ENCODE measurements at regions not wholly inside any gene's neighbourhood (a gene's known extent, or its start where the extent isn't known, plus 50 kb on each side); places are given as distances from the start of the nearest gene placed in this dataset.

DNA sequence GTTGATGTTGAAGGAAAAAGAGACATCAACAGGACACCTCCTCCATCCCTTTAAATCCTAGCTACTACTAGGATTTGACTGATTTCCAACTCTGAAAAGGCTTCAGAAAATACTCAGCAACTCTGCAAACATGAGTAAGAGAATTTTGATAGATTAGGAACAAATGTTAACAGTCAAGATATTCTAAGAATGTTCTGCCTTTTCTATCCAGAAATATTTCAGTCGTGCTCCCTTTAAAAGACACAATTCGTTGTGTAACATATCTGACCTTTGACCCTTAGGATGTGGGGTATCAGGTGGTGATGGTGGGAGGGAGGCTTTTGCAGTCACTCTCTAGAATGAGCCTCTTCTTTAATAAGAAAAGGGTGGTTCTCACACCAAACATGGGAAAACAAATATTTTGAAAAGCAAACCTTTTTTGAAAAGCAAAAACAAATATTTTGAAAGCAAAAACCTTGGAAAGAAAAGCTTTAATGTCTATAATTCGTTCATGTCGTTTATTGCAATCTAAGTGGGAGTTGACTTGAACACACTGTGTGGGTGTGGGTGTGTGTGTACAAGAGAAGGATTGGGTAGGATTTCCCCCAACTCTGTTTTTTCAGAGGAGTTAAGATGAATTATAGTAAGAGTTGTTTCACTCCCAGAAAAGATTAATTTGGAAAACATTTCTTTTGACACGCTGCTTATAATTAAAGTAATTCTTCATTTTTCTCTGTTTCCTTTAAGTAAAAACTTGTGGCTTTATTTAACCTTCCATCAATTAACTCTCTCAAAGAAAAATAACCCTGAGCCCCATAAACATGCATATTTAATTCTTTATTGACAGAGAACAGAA lies 152.8 kb downstream of the TMEM167A start:
- no peaks in the 10 kb centered on the region for H3K27me3 ChIP-seq (ENCODE audit: control insufficient read depth in 3 of 3, insufficient read depth in 3 of 3, low read length in 3 of 3)
- no peak overlapping the region for H3K9ac ChIP-seq (ENCODE audit: low read depth in 1 of 3, low read length in 3 of 3)
- no peaks in the 10 kb centered on the region for H3K9me3 ChIP-seq (ENCODE audit: control insufficient read depth in 3 of 3, low read length in 3 of 3)
- H3K27ac ChIP-seq (ENCODE audit: low read depth, low read length): no peak overlapping the region
- no peaks in the 10 kb centered on the region for H3K4me1 ChIP-seq (ENCODE audit: control insufficient read depth in 3 of 3, insufficient read depth in 3 of 3, low read length in 3 of 3)
- H3K4me3 ChIP-seq (ENCODE audit: low read length in 3 of 3): no peak overlapping the region
- H3K36me3 ChIP-seq (ENCODE audit: control insufficient read depth in 3 of 3, insufficient read depth in 3 of 3, low read length in 3 of 3): no peaks in the 10 kb centered on the region

DNA sequence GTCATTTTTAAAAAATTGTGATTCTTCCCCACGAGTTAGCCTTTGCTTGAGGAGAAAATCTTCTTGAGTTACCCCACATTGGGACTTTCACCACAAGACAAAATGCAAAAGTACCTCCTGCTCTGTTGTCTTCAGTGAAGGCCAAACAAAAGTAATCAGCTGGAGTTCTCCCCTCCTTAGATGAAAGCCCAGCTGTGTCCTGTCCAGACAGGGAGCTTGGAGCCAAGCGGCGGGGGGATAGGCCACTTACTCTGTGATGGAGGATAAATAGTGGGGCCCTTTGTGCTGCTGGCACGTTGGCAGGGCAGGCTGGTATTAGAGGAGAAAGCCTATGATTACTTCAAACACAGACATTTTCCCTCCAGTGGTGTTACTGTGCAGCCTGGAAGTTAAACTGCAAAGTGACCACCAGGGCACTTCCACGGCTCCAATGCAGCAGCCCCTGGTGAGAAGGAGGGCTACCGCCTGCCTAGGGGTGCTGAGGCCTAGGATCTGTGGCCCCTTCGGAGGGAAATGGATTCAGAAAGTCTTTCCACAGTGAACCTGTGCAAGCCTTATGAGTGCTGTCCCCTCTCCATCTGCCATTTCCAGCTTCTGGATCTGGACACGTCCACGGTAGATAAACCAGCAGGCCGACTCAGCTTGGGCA lies 155.0 kb downstream of the TMEM167A start:
- Histone ChIP-seq H3K4me1 (ENCODE audit: control insufficient read depth in 3 of 3, insufficient read depth in 3 of 3, low read length in 3 of 3) (no peaks in the 10 kb centered on the region), H3K9ac (ENCODE audit: low read depth in 1 of 3, low read length in 3 of 3) (no peak overlapping the region), H3K36me3 (ENCODE audit: control insufficient read depth in 3 of 3, insufficient read depth in 3 of 3, low read length in 3 of 3) (no peaks in the 10 kb centered on the region), H3K27ac (ENCODE audit: low read depth, low read length) (no peak overlapping the region), H3K4me3 (ENCODE audit: low read length in 3 of 3) (no peak overlapping the region), H3K27me3 (ENCODE audit: control insufficient read depth in 3 of 3, insufficient read depth in 3 of 3, low read length in 3 of 3) (no peaks in the 10 kb centered on the region), H3K9me3 (ENCODE audit: control insufficient read depth in 3 of 3, low read length in 3 of 3) (no peaks in the 10 kb centered on the region)

DNA sequence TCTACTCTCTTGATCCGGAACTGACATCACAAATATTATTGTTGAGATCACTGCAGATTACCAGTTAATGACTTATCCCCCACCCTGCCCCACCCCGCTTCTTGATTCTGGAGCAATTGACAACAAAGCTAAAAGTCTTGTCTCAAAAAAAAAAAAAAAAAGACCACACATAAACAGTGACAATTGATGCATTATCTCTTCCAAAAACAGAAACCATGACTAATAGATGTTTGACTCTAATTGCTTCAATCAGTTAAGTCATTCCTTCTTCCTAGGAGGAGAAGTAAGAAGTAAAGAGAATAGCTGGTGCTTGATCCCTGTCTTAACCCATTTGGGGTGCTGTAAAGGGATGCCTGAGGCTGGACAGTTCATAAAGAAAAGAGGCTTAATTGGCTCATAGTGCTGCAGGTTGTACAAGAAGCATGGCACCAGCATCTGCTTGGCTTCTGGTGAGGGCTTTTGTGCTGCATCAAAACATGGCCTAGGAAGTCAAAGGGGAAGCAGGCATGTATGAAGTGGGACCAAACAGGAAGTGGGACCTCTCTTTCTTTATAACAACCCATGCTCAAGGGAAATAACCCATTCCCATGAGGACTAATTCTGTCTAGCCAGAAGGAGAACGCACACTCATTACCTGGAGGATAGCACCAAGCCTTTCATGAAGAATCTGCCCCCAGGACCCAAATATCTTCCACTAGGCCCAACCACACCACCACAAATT lies 158.7 kb downstream of the TMEM167A start:
- Histone ChIP-seq H3K9ac (ENCODE audit: low read depth in 1 of 3, low read length in 3 of 3) (no peak overlapping the region), H3K27me3 (ENCODE audit: control insufficient read depth in 3 of 3, insufficient read depth in 3 of 3, low read length in 3 of 3) (no peaks in the 10 kb centered on the region), H3K27ac (ENCODE audit: low read depth, low read length) (no peak overlapping the region), H3K4me3 (ENCODE audit: low read length in 3 of 3) (no peak overlapping the region), H3K36me3 (ENCODE audit: control insufficient read depth in 3 of 3, insufficient read depth in 3 of 3, low read length in 3 of 3) (no peaks in the 10 kb centered on the region), H3K9me3 (ENCODE audit: control insufficient read depth in 3 of 3, low read length in 3 of 3) (no peaks in the 10 kb centered on the region), H3K4me1 (ENCODE audit: control insufficient read depth in 3 of 3, insufficient read depth in 3 of 3, low read length in 3 of 3) (no peaks in the 10 kb centered on the region)

DNA sequence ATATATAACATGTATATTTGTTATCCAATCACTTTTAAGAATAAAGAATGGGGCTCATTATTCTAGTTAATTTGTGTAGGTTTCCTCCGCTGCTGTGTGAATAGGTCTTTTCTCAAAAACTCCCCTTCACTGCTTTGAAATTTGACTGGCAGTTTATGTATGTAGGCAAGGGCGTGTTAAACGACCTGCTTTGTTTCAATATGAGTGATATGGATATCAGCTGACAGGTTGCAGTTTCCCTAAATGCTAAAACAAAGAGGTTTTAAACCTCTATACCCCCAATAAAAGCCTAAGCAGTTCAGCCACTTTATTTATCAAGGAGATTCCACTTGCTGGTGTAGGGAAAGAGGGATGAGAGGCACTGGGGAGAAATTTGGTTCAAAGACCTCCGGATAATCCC lies 159.6 kb downstream of the TMEM167A start:
- H3K36me3 ChIP-seq (ENCODE audit: control insufficient read depth in 3 of 3, insufficient read depth in 3 of 3, low read length in 3 of 3): no peaks in the 10 kb centered on the region
- H3K9me3 ChIP-seq (ENCODE audit: control insufficient read depth in 3 of 3, low read length in 3 of 3): no peaks in the 10 kb centered on the region
- H3K27ac ChIP-seq (ENCODE audit: low read depth, low read length): no peak overlapping the region
- H3K4me3 ChIP-seq (ENCODE audit: low read length in 3 of 3): no peak overlapping the region
- H3K27me3 ChIP-seq (ENCODE audit: control insufficient read depth in 3 of 3, insufficient read depth in 3 of 3, low read length in 3 of 3): no peaks in the 10 kb centered on the region
- no peaks in the 10 kb centered on the region for H3K4me1 ChIP-seq (ENCODE audit: control insufficient read depth in 3 of 3, insufficient read depth in 3 of 3, low read length in 3 of 3)
- no peak overlapping the region for H3K9ac ChIP-seq (ENCODE audit: low read depth in 1 of 3, low read length in 3 of 3)

DNA sequence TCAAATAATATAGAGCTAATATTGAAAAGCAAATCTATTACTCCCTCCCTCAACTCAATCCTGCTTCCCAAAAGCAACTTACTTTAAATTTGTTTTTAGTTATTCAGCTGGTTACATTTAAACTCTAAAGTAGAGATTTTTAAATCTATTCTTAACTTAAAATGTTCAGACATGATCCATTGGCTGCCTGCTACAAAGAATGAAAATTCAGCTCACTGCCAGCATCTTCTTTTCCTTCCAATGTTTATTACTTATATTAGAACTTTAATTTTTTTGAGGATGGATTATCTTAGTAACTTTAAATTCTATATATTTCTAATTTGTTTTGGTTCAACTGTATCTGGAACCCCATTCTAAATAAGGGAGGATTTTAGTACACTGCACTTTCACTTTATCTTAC lies 163.2 kb downstream of the TMEM167A start:
- H3K4me3 ChIP-seq (ENCODE audit: low read length in 3 of 3): no peak overlapping the region
- H3K27ac ChIP-seq (ENCODE audit: low read depth, low read length): no peak overlapping the region
- no peaks in the 10 kb centered on the region for H3K27me3 ChIP-seq (ENCODE audit: control insufficient read depth in 3 of 3, insufficient read depth in 3 of 3, low read length in 3 of 3)
- H3K4me1 ChIP-seq (ENCODE audit: control insufficient read depth in 3 of 3, insufficient read depth in 3 of 3, low read length in 3 of 3): no peaks in the 10 kb centered on the region
- no peaks in the 10 kb centered on the region for H3K9me3 ChIP-seq (ENCODE audit: control insufficient read depth in 3 of 3, low read length in 3 of 3)
- H3K9ac ChIP-seq (ENCODE audit: low read depth in 1 of 3, low read length in 3 of 3): no peak overlapping the region
- H3K36me3 ChIP-seq (ENCODE audit: control insufficient read depth in 3 of 3, insufficient read depth in 3 of 3, low read length in 3 of 3): no peaks in the 10 kb centered on the region

DNA sequence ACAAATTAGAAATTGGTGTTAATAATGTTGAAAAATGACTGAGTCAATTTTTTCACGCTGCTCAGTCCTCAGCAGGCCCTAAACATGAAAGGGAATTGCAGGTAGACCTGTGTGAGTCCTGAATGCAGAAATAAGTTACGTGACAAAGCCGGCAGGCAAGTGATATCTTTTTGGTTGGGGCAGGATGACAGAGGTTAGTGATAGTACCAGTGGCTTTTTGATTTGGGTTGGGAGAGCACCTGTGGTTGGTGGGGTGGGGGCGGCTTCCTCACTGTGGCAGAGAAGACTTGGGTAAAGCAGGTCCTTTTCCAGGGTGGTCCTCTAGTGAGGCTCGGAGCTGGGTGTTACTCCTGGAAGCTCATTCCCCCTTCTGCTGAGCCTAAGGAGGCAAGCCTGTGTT lies 164.7 kb downstream of the TMEM167A start:
- no peaks in the 10 kb centered on the region for H3K27me3 ChIP-seq (ENCODE audit: control insufficient read depth in 3 of 3, insufficient read depth in 3 of 3, low read length in 3 of 3)
- no peak overlapping the region for H3K9ac ChIP-seq (ENCODE audit: low read depth in 1 of 3, low read length in 3 of 3)
- no peak overlapping the region for H3K4me3 ChIP-seq (ENCODE audit: low read length in 3 of 3)
- no peaks in the 10 kb centered on the region for H3K4me1 ChIP-seq (ENCODE audit: control insufficient read depth in 3 of 3, insufficient read depth in 3 of 3, low read length in 3 of 3)
- H3K9me3 ChIP-seq (ENCODE audit: control insufficient read depth in 3 of 3, low read length in 3 of 3): no peaks in the 10 kb centered on the region
- no peaks in the 10 kb centered on the region for H3K36me3 ChIP-seq (ENCODE audit: control insufficient read depth in 3 of 3, insufficient read depth in 3 of 3, low read length in 3 of 3)
- no peak overlapping the region for H3K27ac ChIP-seq (ENCODE audit: low read depth, low read length)

DNA sequence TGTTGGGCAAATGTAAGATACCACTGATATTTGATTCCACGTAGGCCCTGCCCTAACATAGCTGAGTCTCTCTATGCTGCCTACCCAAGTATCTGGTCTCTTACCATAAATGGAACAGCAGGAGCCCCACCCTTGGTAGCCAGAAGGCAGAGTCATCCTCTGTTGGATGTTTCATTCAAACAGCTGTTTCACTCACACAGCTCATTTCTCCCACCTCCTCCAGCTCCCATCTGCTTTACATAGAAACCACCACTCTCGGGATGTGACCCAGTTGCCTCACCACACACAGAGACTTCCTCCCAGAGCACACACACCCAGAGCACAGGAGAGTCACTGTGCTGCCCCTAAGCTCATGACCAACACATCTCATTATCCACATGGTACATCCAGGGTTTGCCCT lies 165.3 kb downstream of the TMEM167A start:
- no peak overlapping the region for H3K27ac ChIP-seq (ENCODE audit: low read depth, low read length)
- H3K9ac ChIP-seq (ENCODE audit: low read depth in 1 of 3, low read length in 3 of 3): no peak overlapping the region
- no peaks in the 10 kb centered on the region for H3K36me3 ChIP-seq (ENCODE audit: control insufficient read depth in 3 of 3, insufficient read depth in 3 of 3, low read length in 3 of 3)
- no peaks in the 10 kb centered on the region for H3K27me3 ChIP-seq (ENCODE audit: control insufficient read depth in 3 of 3, insufficient read depth in 3 of 3, low read length in 3 of 3)
- H3K4me1 ChIP-seq (ENCODE audit: control insufficient read depth in 3 of 3, insufficient read depth in 3 of 3, low read length in 3 of 3): no peaks in the 10 kb centered on the region
- no peak overlapping the region for H3K4me3 ChIP-seq (ENCODE audit: low read length in 3 of 3)
- H3K9me3 ChIP-seq (ENCODE audit: control insufficient read depth in 3 of 3, low read length in 3 of 3): no peaks in the 10 kb centered on the region

DNA sequence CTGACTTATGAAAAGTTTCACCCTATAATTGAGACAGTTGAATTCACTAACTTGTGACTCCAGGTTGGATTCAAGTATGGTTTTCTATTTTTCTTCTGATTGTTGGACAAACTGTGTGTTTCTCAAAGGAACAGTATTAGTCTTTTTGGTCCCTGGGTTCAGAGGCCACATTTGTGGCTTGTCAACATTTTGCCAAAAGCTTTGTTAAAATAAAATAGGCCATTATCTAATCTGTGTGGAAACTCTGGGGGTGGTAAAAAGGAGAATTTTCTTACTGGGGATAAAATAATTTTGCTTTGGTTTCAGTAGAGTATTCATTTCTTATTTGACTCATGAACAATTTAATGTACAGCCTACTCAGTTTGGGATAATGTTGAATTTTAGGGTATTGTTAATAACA lies 166.3 kb downstream of the TMEM167A start:
- Histone ChIP-seq H3K36me3 (ENCODE audit: control insufficient read depth in 3 of 3, insufficient read depth in 3 of 3, low read length in 3 of 3) (no peaks in the 10 kb centered on the region), H3K27ac (ENCODE audit: low read depth, low read length) (no peak overlapping the region)

DNA sequence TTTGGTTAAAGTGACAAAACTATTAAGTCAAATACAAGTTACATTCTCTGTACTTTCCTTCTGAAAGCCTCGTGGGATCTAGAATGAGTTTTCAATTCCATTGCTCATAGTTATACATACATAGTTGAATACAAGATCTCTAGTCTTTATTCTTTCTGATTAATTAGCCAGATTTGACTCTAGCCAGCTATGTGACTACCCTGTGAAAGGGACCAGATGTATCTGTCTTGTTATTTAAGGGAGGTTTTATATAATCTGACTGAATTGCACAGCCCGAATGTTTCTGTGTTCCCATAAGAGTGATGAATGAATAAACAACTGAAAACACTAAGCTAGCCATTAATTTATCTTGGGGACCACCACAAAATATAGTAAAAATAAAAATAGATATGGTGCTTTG lies 166.7 kb downstream of the TMEM167A start:
- Histone ChIP-seq H3K4me1 (ENCODE audit: control insufficient read depth in 3 of 3, insufficient read depth in 3 of 3, low read length in 3 of 3) (no peaks in the 10 kb centered on the region), H3K36me3 (ENCODE audit: control insufficient read depth in 3 of 3, insufficient read depth in 3 of 3, low read length in 3 of 3) (no peaks in the 10 kb centered on the region)

More for the DNA sequence above, 166.3 kb downstream of the TMEM167A start:
- no peaks in the 10 kb centered on the region for H3K27me3 ChIP-seq (ENCODE audit: control insufficient read depth in 3 of 3, insufficient read depth in 3 of 3, low read length in 3 of 3)
- no peaks in the 10 kb centered on the region for H3K9me3 ChIP-seq (ENCODE audit: control insufficient read depth in 3 of 3, low read length in 3 of 3)
- no peak overlapping the region for H3K4me3 ChIP-seq (ENCODE audit: low read length in 3 of 3)
- no peak overlapping the region for H3K9ac ChIP-seq (ENCODE audit: low read depth in 1 of 3, low read length in 3 of 3)
- no peaks in the 10 kb centered on the region for H3K4me1 ChIP-seq (ENCODE audit: control insufficient read depth in 3 of 3, insufficient read depth in 3 of 3, low read length in 3 of 3)

DNA sequence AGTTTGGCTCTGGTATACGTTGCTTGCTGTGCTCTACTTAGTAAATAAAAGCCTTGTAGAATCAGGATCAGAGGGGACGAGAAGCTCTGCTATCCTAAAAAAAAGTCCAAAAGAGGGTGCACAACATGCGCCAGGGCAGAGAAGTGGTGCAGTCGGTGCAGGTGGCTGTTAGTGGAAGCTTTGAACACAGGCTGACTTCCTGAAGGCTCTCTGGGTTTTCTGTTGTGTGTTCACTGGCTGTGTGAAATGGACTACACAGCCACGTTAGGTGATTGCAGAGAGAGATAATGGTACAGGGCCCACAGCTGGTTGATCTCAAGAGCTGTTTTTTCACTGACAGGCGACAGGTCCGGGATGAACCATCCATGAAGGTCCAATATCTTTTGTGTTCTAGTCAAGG lies 167.4 kb downstream of the TMEM167A start:
- H3K4me3 ChIP-seq (ENCODE audit: low read length in 3 of 3): no peak overlapping the region
- no peak overlapping the region for H3K9ac ChIP-seq (ENCODE audit: low read depth in 1 of 3, low read length in 3 of 3)
- H3K4me1 ChIP-seq (ENCODE audit: control insufficient read depth in 3 of 3, insufficient read depth in 3 of 3, low read length in 3 of 3): no peaks in the 10 kb centered on the region
- H3K27ac ChIP-seq (ENCODE audit: low read depth, low read length): no peak overlapping the region
- no peaks in the 10 kb centered on the region for H3K9me3 ChIP-seq (ENCODE audit: control insufficient read depth in 3 of 3, low read length in 3 of 3)
- no peaks in the 10 kb centered on the region for H3K27me3 ChIP-seq (ENCODE audit: control insufficient read depth in 3 of 3, insufficient read depth in 3 of 3, low read length in 3 of 3)
- H3K36me3 ChIP-seq (ENCODE audit: control insufficient read depth in 3 of 3, insufficient read depth in 3 of 3, low read length in 3 of 3): no peaks in the 10 kb centered on the region

More for the DNA sequence above, 166.7 kb downstream of the TMEM167A start:
- H3K27ac ChIP-seq (ENCODE audit: low read depth, low read length): no peak overlapping the region
- no peak overlapping the region for H3K9ac ChIP-seq (ENCODE audit: low read depth in 1 of 3, low read length in 3 of 3)
- H3K27me3 ChIP-seq (ENCODE audit: control insufficient read depth in 3 of 3, insufficient read depth in 3 of 3, low read length in 3 of 3): no peaks in the 10 kb centered on the region
- H3K9me3 ChIP-seq (ENCODE audit: control insufficient read depth in 3 of 3, low read length in 3 of 3): no peaks in the 10 kb centered on the region
- H3K4me3 ChIP-seq (ENCODE audit: low read length in 3 of 3): no peak overlapping the region

Measured in skeletal muscle tissue (tissue), 3 donors.